ENCODE measurements at regions not wholly inside any gene's neighbourhood (a gene's known extent, or its start where the extent isn't known, plus 50 kb on each side); places are given as distances from the start of the nearest gene placed in this dataset.

DNA sequence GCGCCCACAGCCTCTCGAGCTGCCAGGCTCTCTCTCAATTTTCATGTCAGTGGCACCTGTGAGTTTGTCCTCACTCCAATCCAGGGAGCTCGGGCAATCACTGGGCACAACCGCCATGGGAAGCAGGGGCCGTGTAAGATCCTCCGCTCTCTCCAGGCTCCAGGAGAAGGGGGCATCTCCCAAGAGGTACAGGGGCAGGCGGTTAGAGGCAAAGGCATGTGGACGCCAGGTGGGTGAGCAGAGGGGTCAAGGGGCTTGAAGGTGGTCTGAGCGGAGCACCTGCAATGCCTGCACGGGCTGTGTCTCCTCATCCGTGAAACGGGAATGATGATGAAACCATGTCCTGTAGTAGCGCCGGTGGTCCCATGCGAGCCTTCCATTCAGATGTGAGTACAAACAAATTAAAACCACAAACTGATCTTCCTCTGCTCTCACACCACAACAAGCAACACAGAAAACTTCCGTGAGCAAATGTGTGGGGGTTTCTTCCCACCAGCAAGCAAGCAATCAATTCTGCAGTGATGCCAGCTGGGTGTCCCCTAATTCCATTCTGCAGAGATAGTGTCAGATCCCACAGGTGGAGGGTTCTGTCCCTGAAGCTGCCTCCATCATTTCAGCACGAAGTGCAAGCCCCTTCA is 222.5 kb upstream of the PMEPA1 start:
- in situ Hi-C loops (cut with HindIII; ENCODE audit: low pct_ligation_motif_present, low pct_unique_long_range_greater_than_20kb, low sequenced_read_pairs): no loop called here
- DNase-seq: no peak

DNA sequence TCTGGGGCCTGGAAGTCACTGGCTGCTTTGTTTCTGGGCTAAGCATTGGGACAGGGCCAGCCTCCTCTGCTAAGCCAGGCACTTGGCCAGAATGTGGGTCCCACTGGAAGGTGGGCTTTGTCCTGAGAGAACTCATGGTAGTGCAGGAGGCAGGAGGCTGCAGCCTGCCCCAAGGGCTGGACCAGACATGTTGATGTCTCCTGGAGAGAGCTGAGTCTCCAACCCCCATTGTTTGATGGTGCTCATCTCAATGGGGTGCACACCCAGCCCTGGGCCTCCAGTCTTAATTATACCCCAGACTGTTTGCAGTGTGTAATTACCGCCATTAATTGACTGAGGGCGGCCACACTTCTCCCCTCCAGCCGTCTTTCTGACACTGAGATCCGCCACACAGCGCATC is 220.5 kb upstream of the PMEPA1 start:
- DNase-seq: no peak
- in situ Hi-C loops (cut with HindIII; ENCODE audit: low pct_ligation_motif_present, low pct_unique_long_range_greater_than_20kb, low sequenced_read_pairs): no loop called here

DNA sequence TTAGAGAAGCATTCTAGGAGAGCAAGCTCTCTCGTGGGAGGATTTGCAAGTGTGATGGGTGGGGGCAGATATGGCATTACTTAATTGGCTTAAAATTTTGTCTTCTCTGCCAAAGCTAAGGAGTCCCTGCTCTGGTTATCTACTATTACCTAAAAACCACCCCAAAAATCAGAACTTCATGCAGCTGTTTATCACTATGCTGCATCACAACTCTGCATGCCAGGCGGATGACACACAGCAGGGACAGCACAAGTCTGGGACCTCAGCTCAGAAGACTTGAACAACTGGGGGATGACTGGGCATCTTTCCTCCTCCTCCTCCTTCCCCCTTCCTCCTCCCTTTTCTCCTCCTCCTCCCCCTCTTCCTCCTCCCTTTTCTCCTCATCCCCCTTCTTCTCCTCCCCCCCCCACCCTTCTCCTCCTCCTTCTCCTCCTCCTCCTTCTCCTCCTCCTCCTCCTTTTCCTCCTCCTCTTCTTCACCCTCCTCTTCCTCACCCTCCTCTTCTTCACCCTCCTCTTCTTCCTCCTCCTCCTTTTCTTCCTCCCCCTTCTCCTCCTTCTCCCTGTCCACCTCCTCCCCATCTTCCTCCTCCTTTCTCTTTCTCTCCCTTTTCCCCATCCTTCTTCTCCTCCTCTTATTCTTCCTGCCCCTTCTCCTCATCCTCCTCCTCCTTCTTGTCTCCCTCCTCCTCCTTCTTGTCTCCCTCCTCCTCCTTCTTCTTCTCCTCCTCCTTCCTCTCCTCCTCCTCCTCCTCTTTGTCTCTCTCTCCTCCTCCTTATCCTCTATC is 218.6 kb upstream of the PMEPA1 start:
- no peak for DNase-seq

DNA sequence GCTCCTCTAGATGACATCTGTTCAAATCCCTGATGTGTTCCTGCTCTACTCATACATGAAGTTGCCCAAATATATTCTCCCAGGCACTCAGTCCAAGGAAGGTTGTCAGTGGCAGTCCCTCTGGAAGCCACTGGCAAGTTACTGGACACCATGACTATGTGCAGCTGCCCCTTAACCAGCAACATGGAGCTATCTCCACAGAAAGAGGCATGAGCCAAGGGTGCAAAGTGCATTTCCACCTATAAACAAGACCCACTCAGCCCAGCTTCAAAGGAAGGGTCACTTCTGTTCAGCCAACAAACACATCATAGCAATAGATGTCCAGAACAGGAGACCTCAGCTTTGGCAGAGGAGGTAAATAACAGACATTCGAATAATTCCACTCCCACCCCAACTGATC is 217.6 kb upstream of the PMEPA1 start:
- DNase-seq: no peak
- in situ Hi-C loops (cut with HindIII; ENCODE audit: low pct_ligation_motif_present, low pct_unique_long_range_greater_than_20kb, low sequenced_read_pairs): no loop called here

More for the DNA sequence above, 218.6 kb upstream of the PMEPA1 start:
- in situ Hi-C loops (cut with HindIII; ENCODE audit: low pct_ligation_motif_present, low pct_unique_long_range_greater_than_20kb, low sequenced_read_pairs): no loop called here

DNA sequence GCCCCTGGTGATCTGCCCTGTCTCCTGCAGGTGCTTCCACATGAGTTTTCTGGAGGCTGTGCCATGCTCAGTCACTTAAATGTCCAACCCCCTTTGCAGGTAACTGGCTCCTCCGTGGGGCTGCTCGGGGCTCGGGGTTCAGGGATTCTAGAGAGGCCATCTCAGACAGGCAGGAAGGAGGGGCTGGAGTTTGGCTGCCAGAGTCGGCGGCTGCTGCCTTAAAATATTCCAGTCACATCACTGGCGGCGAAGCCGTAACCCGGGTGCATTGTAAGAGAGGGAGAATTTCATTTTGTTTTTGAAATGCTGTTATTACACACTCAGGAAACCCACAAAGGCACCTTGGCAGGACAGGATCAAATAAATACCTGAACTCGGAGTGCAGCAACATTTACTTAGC is 212.9 kb upstream of the PMEPA1 start:
- in situ Hi-C loops (cut with HindIII; ENCODE audit: low pct_ligation_motif_present, low pct_unique_long_range_greater_than_20kb, low sequenced_read_pairs): no loop called here
- DNase-seq: no peak

DNA sequence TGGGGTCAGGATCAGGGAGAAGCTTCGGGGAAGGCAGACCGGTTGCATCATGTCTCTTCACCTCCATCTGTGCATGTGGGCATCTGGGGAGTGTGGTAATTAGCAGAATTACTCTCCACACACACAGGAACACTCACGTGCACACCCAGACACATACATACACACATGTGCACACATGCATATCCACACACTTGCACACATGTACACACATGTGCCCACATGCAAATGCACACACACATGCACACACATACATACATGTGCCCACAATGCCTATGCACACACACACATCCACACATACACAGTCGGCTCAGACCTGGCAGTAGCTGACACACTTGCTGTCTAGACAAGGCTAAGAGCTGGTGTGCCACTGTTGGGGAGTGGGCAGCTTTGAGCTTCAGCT is 212.3 kb upstream of the PMEPA1 start:
- in situ Hi-C loops (cut with HindIII; ENCODE audit: low pct_ligation_motif_present, low pct_unique_long_range_greater_than_20kb, low sequenced_read_pairs): no loop called here
- DNase-seq: no peak

DNA sequence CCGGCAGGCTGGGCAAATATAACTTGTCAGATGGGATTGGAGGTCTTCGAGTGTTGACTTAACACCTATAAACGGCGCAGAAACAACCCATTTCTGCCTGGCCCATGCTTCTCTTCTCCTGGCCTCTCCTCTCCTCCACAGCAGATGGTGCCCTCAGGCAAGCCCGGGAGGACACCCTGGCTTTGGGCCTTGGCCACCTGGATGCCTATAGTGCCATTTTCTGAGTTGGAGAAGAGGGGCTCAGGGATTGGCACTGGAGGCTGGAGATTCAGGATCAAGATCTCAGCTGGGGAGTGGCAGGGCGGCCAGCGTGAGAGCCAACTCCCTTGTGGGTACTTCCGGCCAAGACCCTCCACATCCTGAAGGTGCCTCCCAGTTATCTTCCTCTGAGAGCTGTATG is 211.9 kb upstream of the PMEPA1 start:
- no peak for DNase-seq
- in situ Hi-C loops (cut with HindIII; ENCODE audit: low pct_ligation_motif_present, low pct_unique_long_range_greater_than_20kb, low sequenced_read_pairs): no loop called here

DNA sequence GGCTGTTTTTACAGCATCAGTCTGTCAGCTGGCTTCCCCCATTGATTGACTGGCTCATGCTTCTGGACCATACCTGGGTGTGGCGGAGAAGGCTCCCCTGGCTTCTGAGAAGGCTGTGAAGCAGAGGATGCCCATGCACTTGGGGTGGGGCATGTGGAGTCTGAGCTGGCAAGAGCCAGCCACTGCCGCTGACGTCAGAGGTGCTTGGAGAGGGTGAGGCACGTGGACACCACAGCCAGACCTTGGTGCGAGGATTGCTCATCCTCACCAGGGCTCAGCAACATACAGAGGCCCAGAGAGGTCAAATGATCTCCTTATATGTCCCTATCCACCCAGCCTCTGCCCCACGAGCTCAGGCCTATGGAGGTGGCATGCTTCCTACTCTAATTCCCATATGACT is 211.2 kb upstream of the PMEPA1 start:
- in situ Hi-C loops (cut with HindIII; ENCODE audit: low pct_ligation_motif_present, low pct_unique_long_range_greater_than_20kb, low sequenced_read_pairs): no loop called here
- no peak for DNase-seq

DNA sequence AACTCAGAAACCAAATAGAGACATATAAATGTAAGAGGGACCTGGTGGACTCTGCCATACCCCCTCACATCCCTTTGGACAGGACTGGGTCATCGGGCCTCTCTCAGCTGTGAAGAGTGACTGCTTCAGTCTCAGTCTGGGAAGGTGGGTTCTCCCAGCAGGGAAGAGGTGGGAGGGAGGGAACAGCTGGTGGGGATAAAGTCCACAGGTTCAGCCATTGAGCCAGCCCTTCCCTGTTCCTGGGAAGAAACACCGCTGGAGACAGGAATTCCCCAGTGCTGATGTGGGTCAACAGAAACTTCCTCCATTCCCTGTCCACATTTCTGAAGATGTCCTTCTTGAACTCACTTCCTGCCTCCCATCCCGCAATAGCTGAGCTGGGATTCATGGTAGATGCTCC is 209.2 kb upstream of the PMEPA1 start:
- DNase-seq: no peak
- in situ Hi-C loops (cut with HindIII; ENCODE audit: low pct_ligation_motif_present, low pct_unique_long_range_greater_than_20kb, low sequenced_read_pairs): no loop called here

DNA sequence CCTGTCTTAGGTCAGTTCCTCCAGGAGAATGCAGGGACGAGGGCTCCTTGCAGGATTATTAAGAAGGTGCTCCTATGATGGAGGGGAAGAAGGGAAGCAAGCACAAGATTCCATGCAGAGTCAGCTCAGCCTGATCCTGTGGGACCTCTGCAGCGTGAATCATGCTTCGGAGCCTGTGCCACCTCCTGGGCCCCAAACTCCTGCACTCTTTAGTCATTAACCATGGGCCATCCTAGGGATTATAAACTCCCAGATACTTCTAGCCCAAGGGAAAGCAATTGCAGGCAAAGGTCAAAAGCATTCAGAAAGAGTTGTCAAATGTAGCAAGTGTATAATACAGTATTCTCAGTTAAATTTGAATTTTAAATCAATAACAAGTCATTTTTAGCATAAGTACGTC is 208.7 kb upstream of the PMEPA1 start:
- DNase-seq: no peak
- in situ Hi-C loops (cut with HindIII; ENCODE audit: low pct_ligation_motif_present, low pct_unique_long_range_greater_than_20kb, low sequenced_read_pairs): no loop called here

DNA sequence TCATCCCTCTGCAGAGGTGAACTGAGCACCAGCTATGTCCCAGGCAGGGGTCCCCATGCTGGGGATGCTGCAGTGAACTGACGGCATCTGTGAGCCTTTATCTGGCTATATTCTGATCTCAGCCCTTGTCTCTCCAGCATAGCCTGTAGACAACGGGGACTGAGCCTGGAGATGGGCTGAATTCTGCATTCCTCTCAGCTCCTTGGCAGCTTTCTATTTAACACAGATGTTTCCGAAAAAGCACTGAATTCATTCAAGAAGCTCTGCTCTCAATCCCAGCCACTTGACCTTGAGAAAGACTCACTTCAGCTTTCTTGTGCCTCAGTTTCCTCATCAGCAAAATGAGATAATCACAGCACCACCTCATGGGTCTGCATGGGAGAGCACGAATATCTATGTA is 204.4 kb upstream of the PMEPA1 start:
- DNase-seq: no peak
- in situ Hi-C loops (cut with HindIII; ENCODE audit: low pct_ligation_motif_present, low pct_unique_long_range_greater_than_20kb, low sequenced_read_pairs): no loop called here

DNA sequence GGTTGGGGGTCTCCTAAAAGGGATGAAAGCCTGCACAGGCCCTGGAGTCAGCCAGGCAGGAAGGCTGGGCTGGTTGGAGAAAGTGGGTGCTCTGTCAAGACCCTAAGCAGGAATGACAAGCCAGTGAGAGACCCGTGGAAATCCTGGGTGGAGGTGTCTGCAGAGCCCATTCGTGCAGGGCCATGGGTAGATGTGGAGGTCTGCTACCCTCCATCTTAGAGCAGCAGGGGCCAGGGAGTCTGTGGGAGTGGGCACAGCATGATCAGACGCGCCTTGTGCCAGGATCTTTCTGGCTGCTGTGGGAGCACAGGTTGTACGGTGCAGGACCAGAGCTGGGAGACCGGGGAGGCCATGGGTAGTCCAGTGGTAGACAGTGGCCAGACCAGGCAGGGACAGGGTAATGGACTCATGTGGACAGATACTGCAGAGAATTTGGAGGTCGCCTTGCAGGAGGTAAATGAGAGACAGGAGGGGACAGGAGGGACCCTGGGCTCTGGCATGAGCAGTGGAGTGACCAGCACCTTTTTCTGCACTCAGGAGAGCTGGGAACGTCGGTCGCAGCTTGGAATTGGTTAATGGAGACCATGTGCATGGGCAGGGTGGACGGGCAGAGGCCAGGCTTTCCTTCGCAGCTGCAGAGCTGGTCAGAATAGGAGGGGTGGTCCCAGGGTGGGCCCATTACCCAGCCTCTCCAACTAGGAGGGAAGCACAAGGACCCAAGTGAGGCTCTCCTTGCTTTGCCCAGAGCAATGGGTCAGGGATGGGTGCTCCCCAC is 203.5 kb upstream of the PMEPA1 start:
- DNase-seq: no peak
- in situ Hi-C loops (cut with HindIII; ENCODE audit: low pct_ligation_motif_present, low pct_unique_long_range_greater_than_20kb, low sequenced_read_pairs): no loop called here

DNA sequence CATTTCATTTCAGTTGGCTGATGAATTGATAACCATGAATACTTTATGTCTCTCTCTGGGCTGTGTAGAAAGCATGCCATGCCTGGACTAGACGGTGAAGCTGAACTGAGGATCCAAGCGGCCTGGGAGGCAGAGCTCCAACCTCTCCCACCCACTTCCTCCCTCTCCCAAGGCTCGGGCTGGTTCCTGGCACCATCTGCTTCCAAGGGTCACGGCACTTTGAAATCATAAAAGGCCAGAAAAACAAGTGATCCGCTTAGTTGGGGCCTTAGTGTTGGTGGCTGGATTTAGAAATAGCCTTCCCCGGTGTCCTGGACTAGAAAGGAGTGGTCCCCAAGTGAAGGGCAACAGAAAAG is 202.4 kb upstream of the PMEPA1 start:
- no peak for DNase-seq
- in situ Hi-C loops (cut with HindIII; ENCODE audit: low pct_ligation_motif_present, low pct_unique_long_range_greater_than_20kb, low sequenced_read_pairs): no loop called here

DNA sequence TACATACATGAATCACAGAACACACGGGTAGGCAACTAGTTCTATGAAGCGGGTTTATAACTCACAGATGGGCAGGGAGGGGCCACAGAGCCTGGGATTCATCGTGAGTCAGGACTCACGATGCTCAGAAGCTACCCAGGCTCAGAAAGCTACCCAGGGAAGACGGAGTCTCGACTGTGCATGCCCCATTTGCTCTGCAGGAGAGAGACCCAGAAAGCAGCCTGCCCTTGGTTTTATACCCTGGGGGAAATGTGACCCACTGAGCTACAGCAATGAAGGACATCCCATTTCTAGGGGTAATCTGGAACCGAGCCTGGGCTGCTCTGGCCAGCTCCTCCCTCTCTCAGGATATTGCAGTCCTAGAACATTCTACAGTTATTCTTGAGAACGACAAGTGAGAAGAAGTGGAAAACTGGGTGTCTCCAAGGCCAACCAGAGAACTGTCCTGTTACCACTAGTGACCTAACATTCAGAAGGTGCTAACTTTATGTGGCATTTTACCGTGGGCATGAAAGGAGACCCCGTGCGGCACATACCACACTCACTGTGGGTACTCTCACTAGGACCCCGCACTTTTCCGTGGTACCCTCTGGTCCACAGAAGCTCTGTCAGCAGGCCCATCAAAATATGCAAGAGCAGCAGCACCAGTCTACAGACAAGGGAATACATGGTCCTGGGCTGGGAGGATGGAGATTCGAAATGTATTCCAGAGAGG is 201.9 kb upstream of the PMEPA1 start:
- in situ Hi-C loops (cut with HindIII; ENCODE audit: low pct_ligation_motif_present, low pct_unique_long_range_greater_than_20kb, low sequenced_read_pairs): no loop called here

DNA sequence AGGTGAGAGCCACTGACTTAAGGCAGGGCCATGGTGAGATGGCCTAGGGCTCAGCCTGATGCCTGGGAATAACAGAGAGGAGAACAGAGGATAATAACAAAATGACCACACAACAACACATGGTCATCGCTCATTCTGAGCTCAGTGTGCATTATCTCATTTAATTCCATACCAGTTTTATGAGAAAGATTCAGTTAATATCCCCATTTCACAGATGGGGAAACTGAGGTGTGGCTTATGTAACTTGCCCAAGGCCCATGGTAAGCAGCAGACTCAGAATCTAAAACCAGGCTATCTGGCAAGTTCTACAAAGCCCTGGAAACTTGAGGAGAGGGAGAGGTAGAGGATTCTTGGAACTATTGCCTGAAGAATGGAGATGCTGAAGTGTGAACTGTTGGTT is 200.9 kb upstream of the PMEPA1 start:
- DNase-seq: no peak
- in situ Hi-C loops (cut with HindIII; ENCODE audit: low pct_ligation_motif_present, low pct_unique_long_range_greater_than_20kb, low sequenced_read_pairs): no loop called here

More for the DNA sequence above, 201.9 kb upstream of the PMEPA1 start:
- DNase-seq: no peak

DNA sequence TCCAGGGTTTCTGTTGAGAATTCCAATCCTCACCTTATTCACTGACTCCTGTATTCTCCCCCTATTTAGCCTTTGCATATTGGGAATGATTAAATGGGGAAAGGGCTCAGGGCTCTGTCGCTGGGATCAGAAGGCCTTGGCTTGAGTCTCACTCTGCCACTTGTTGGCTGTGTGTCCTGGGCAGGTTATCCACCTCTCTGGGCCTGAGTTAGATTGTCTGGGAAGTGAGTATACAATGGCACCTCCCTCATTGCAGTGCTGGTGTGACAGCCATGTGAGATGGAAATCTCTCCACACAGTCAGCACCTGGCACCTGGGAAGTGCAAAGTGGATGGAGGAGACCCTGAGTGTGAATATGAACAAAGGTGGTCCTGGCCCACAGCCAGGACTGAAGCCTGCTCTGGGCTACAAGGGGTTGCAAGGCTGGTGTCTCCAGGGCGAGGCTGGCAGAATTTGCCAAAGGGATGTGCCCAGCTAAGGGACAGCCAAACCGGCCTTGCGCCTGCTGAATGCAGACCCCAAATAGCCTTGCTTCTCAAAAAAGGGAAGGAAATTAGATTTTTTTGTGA is 200.0 kb upstream of the PMEPA1 start:
- no peak for DNase-seq
- in situ Hi-C loops (cut with HindIII; ENCODE audit: low pct_ligation_motif_present, low pct_unique_long_range_greater_than_20kb, low sequenced_read_pairs): no loop called here

DNA sequence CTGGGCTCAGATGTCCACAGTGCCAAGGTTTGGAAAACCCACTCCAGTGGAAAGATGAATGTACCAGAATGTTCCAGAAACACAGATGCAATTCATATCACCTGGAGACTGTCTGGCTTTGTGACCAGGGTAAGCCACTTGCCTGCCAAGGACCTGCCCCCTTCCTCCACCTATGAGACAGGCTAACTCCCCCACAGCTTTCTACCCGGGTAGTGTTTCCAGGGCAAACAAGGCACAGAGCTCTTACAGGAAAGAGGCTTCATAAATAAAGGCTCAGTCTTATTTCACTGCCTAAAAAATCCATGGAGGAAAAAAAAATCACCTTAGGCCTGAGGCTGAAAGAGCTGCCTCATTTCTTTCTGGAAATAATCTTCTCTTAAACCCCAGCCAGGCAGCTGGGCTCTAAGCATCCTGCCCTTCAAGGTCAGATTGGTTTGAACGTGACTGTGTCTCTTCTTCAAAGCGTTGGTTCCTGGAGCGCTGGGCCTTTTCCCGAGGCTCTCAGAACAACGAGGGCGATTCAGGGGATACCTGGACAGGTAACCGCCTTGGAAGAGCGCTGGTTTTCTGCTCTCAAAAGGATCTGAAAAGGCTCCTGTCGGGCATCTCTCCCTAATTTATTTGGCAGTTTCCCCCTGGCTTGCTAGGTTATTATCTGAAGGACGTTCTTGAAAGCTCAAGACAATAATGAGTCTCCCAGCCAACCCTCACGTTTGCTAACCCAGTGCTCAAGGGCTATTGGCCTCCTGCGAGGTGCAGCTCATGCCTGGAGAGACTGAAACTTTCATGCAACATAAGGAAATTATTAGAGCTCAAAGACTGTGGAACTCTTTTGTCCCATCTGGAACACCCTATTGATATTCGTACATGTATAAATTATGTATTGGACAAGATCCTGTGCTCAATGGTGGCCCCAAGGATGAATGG is 199.2 kb upstream of the PMEPA1 start:
- no peak for DNase-seq
- in situ Hi-C loops (cut with HindIII; ENCODE audit: low pct_ligation_motif_present, low pct_unique_long_range_greater_than_20kb, low sequenced_read_pairs): no loop called here

DNA sequence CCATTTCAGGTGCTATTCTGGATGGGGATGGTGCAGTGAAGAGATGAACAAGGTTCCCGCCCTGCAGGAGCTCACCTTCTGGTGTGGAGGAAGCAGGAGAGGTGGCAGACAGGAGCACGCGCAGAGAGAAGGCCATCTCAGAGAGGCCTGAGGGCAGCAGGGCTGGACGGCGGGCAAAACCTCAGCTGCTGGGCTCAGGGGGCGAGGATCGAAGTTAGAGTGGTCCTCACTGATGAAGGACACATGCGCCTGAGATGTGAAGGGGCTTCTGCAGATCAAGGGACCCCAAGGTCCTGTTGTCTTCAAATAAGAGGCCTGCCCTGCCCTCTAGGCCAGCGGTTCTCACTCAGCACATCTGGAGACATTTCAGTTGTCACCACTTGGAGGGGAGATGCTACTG is 198.4 kb upstream of the PMEPA1 start:
- in situ Hi-C loops (cut with HindIII; ENCODE audit: low pct_ligation_motif_present, low pct_unique_long_range_greater_than_20kb, low sequenced_read_pairs): no loop called here
- DNase-seq: no peak
